Medulla oblongata (tissue), 1 donor: ENCODE measurements at regions not wholly inside any gene's neighbourhood (a gene's known extent, or its start where the extent isn't known, plus 50 kb on each side); places are given as distances from the start of the nearest gene placed in this dataset.
"Not testable (repeated sequence)": the region's sequence is repeated elsewhere in the genome, so short reads cannot be mapped to it uniquely, and the experiment has no call there.

Source experiments
- DNase-seq: peaks from one replicate; pipeline ENCODE4 v3.0.0-alpha.2; 2015; ENCODE audit errors: extremely low spot score

GRCh38 chrX:128619490-128619889 is 567.3 kb upstream of the ACTRT1 start:
- DNase-seq = no peak

GRCh38 chrX:128616933-128617332 is 564.7 kb upstream of the ACTRT1 start:
- DNase-seq = no peak

- not testable (repeated sequence) for DNase-seq
These were observed 554.6 kb upstream of the ACTRT1 start for GRCh38 chrX:128606817-128607216.

GRCh38 chrX:128606357-128606756 is 554.2 kb upstream of the ACTRT1 start:
- not testable (repeated sequence) for DNase-seq

- no peak for DNase-seq
These were observed 549.5 kb upstream of the ACTRT1 start for GRCh38 chrX:128601706-128602105.

GRCh38 chrX:128599632-128600031 is 547.4 kb upstream of the ACTRT1 start:
- no peak for DNase-seq

- no peak for DNase-seq
These were observed 529.8 kb upstream of the ACTRT1 start for GRCh38 chrX:128582036-128582435.

GRCh38 chrX:128581615-128582014 is 529.4 kb upstream of the ACTRT1 start:
- no peak for DNase-seq

GRCh38 chrX:128543114-128543513 is 490.9 kb upstream of the ACTRT1 start:
- DNase-seq = no peak

- DNase-seq = no peak
These were observed 466.3 kb upstream of the ACTRT1 start for GRCh38 chrX:128518508-128518907.

GRCh38 chrX:128517691-128518090 is 465.5 kb upstream of the ACTRT1 start:
- DNase-seq = no peak

- DNase-seq = no peak
These were observed 452.3 kb upstream of the ACTRT1 start for GRCh38 chrX:128504496-128504895.

GRCh38 chrX:128464116-128464515 is 411.9 kb upstream of the ACTRT1 start:
- DNase-seq = no peak

- no peak for DNase-seq
These were observed 408.6 kb upstream of the ACTRT1 start for GRCh38 chrX:128460835-128461234.

- DNase-seq = no peak
These were observed 406.7 kb upstream of the ACTRT1 start for GRCh38 chrX:128458888-128459287.

- DNase-seq = no peak
These were observed 405.5 kb upstream of the ACTRT1 start for GRCh38 chrX:128457674-128458073.

- no peak for DNase-seq
These were observed 387.0 kb upstream of the ACTRT1 start for GRCh38 chrX:128439159-128439558.

GRCh38 chrX:128438082-128438481 is 385.9 kb upstream of the ACTRT1 start:
- no peak for DNase-seq

GRCh38 chrX:128436397-128437103 is 384.3 kb upstream of the ACTRT1 start:
- no peak for DNase-seq

- DNase-seq = no peak
These were observed 373.3 kb upstream of the ACTRT1 start for GRCh38 chrX:128425546-128425945.

GRCh38 chrX:128408842-128409241 is 356.6 kb upstream of the ACTRT1 start:
- DNase-seq = no peak

GRCh38 chrX:128396601-128397000 is 344.4 kb upstream of the ACTRT1 start:
- no peak for DNase-seq

GRCh38 chrX:128383846-128384245 is 331.6 kb upstream of the ACTRT1 start:
- DNase-seq = not testable (repeated sequence)

GRCh38 chrX:128365492-128365891 is 313.3 kb upstream of the ACTRT1 start:
- DNase-seq = no peak
